ENCODE measurements at regions not wholly inside any gene's neighbourhood (a gene's known extent, or its start where the extent isn't known, plus 50 kb on each side); places are given as distances from the start of the nearest gene placed in this dataset.
A peak's percentile ranks its signal among the peaks of the same experiment; 100 is the strongest.

DNA sequence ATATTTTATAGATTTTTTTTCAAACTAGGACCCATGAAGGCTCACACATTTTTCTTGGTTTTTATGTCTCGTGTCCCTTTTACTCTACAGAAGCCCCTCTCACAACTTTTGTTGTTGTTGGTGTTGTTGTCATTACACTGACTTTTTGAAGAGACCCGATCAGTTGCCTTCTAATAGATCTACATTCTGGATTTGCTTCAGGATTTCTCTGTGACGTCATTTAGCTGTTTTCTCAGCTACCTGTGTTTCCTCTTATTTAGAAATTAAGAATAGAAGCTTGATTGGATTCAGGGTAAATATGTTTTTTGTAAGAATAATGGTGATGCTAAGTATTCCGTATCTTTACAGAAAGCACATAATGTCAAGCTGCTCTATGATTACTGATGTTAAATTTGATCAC, 213.3 kb upstream of the ZNF462 start:
- no peak for DNase-seq (ENCODE audit: low read depth, low spot score)
- Histone ChIP-seq H3K4me3 (ENCODE audit: insufficient read length, low read depth) (no peak overlapping the region), H3K4me1 (ENCODE audit: insufficient read depth, insufficient read length) (no peaks in the 10 kb centered on the region), H3K9me3 (ENCODE audit: insufficient read depth, low read length) (no peaks in the 10 kb centered on the region), H3K27me3 (ENCODE audit: insufficient read depth, insufficient read length) (no peaks in the 10 kb centered on the region), H3K9ac (ENCODE audit: insufficient read length, low read depth) (no peak overlapping the region), H3K36me3 (ENCODE audit: insufficient read depth, insufficient read length, low read length) (no peaks in the 10 kb centered on the region)
- TF ChIP-seq YY1 (IDR thresholded peaks at IDR 0.05; ENCODE audit: insufficient read depth, insufficient read length), result no peak
- TF ChIP-seq ZNF274 (IDR thresholded peaks at IDR 0.05; ENCODE audit: low read depth, low read length), result no peak

DNA sequence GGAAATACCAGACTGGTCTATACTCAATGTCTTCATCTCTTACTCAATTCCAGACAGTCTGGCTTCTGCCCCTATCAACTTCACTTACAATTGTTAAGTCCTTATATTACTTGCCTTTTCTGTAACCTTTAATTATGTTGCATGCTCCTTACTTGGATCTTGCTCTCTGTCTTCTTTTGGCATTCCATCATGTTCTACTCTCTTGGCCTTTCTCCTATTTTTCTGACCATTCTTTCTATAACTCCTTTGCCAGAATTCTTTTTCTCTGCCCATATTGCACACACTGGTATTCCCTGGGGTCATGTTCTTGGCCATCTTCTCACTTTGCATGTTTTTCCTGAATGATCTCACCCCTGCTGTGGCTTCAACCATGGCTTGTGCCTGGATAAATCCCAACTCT, 209.8 kb upstream of the ZNF462 start:
- Histone ChIP-seq H3K27me3 (ENCODE audit: insufficient read depth, insufficient read length) (no peaks in the 10 kb centered on the region), H3K9me3 (ENCODE audit: insufficient read depth, low read length) (no peaks in the 10 kb centered on the region), H3K4me3 (ENCODE audit: insufficient read length, low read depth) (no peak overlapping the region), H3K36me3 (ENCODE audit: insufficient read depth, insufficient read length, low read length) (no peaks in the 10 kb centered on the region), H3K9ac (ENCODE audit: insufficient read length, low read depth) (no peak overlapping the region), H3K4me1 (ENCODE audit: insufficient read depth, insufficient read length) (no peaks in the 10 kb centered on the region)
- TF ChIP-seq ZNF274 (IDR thresholded peaks at IDR 0.05; ENCODE audit: low read depth, low read length) (no peak), SUZ12 (IDR thresholded peaks at IDR 0.05; ENCODE audit: extremely low read depth, insufficient read depth, insufficient read length) (no peak), YY1 (IDR thresholded peaks at IDR 0.05; ENCODE audit: insufficient read depth, insufficient read length) (no peak)
- DNase-seq (ENCODE audit: low read depth, low spot score), result no peak

- no peak overlapping the region for H3K9ac ChIP-seq (ENCODE audit: insufficient read length, low read depth)
- H3K36me3 ChIP-seq (ENCODE audit: insufficient read depth, insufficient read length, low read length), result no peaks in the 10 kb centered on the region
- H3K27me3 ChIP-seq (ENCODE audit: insufficient read depth, insufficient read length), result no peaks in the 10 kb centered on the region
- no peak for DNase-seq (ENCODE audit: low read depth, low spot score)
- no peak for TF ChIP-seq SUZ12 (IDR thresholded peaks at IDR 0.05; ENCODE audit: extremely low read depth, insufficient read depth, insufficient read length)
- no peak for TF ChIP-seq ZNF274 (IDR thresholded peaks at IDR 0.05; ENCODE audit: low read depth, low read length)
- TF ChIP-seq YY1 (IDR thresholded peaks at IDR 0.05; ENCODE audit: insufficient read depth, insufficient read length), result no peak
- H3K9me3 ChIP-seq (ENCODE audit: insufficient read depth, low read length), result no peaks in the 10 kb centered on the region
- H3K4me1 ChIP-seq (ENCODE audit: insufficient read depth, insufficient read length), result no peaks in the 10 kb centered on the region
- H3K4me3 ChIP-seq (ENCODE audit: insufficient read length, low read depth), result no peak overlapping the region
These were observed 207.0 kb upstream of the ZNF462 start for GRCh38 chr9:106655966-106656365.

GRCh38 chr9:106657926-106658325, 205.0 kb upstream of the ZNF462 start:
- Histone ChIP-seq H3K9me3 (ENCODE audit: insufficient read depth, low read length) (no peaks in the 10 kb centered on the region), H3K4me1 (ENCODE audit: insufficient read depth, insufficient read length) (no peaks in the 10 kb centered on the region), H3K36me3 (ENCODE audit: insufficient read depth, insufficient read length, low read length) (no peaks in the 10 kb centered on the region), H3K9ac (ENCODE audit: insufficient read length, low read depth) (no peak overlapping the region), H3K27me3 (ENCODE audit: insufficient read depth, insufficient read length) (no peaks in the 10 kb centered on the region), H3K4me3 (ENCODE audit: insufficient read length, low read depth) (no peak overlapping the region)
- TF ChIP-seq SUZ12 (IDR thresholded peaks at IDR 0.05; ENCODE audit: extremely low read depth, insufficient read depth, insufficient read length) (no peak), ZNF274 (IDR thresholded peaks at IDR 0.05; ENCODE audit: low read depth, low read length) (no peak), YY1 (IDR thresholded peaks at IDR 0.05; ENCODE audit: insufficient read depth, insufficient read length) (no peak)
- no peak for DNase-seq (ENCODE audit: low read depth, low spot score)

GRCh38 chr9:106668534-106668933, 194.4 kb upstream of the ZNF462 start:
- Histone ChIP-seq H3K4me3 (ENCODE audit: insufficient read length, low read depth) (no peak overlapping the region), H3K27me3 (ENCODE audit: insufficient read depth, insufficient read length) (no peaks in the 10 kb centered on the region), H3K9me3 (ENCODE audit: insufficient read depth, low read length) (no peaks in the 10 kb centered on the region), H3K36me3 (ENCODE audit: insufficient read depth, insufficient read length, low read length) (no peaks in the 10 kb centered on the region), H3K4me1 (ENCODE audit: insufficient read depth, insufficient read length) (no peaks in the 10 kb centered on the region), H3K9ac (ENCODE audit: insufficient read length, low read depth) (no peak overlapping the region)
- TF ChIP-seq ZNF274 (IDR thresholded peaks at IDR 0.05; ENCODE audit: low read depth, low read length), result no peak
- TF ChIP-seq YY1 (IDR thresholded peaks at IDR 0.05; ENCODE audit: insufficient read depth, insufficient read length), result no peak
- no peak for TF ChIP-seq SUZ12 (IDR thresholded peaks at IDR 0.05; ENCODE audit: extremely low read depth, insufficient read depth, insufficient read length)
- peak; percentile 27 for DNase-seq (ENCODE audit: low read depth, low spot score)

DNA sequence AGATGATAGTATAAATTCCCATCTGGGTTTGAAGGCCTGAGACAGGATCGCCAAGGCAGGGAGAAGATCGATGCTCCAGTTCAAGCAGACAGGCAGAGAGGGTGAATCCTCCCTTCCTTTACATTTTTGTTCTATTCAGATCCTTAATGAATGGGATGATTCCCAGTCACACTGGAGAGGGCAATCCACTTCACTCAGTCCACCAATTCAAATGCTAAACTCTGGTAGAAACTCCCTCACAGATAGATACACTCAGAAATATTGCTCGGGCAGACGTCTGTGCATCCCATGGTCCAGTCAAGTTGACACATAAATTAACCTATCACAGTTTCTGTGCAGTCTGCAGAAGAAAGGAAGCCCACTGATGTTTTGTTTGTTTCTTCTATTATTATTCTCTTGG, 193.1 kb upstream of the ZNF462 start:
- no peaks in the 10 kb centered on the region for H3K9me3 ChIP-seq (ENCODE audit: insufficient read depth, low read length)
- no peak overlapping the region for H3K9ac ChIP-seq (ENCODE audit: insufficient read length, low read depth)
- DNase-seq (ENCODE audit: low read depth, low spot score), result no peak
- no peaks in the 10 kb centered on the region for H3K27me3 ChIP-seq (ENCODE audit: insufficient read depth, insufficient read length)
- no peak overlapping the region for H3K4me3 ChIP-seq (ENCODE audit: insufficient read length, low read depth)
- TF ChIP-seq SUZ12 (IDR thresholded peaks at IDR 0.05; ENCODE audit: extremely low read depth, insufficient read depth, insufficient read length), result no peak
- TF ChIP-seq YY1 (IDR thresholded peaks at IDR 0.05; ENCODE audit: insufficient read depth, insufficient read length), result no peak
- TF ChIP-seq ZNF274 (IDR thresholded peaks at IDR 0.05; ENCODE audit: low read depth, low read length), result no peak
- no peaks in the 10 kb centered on the region for H3K36me3 ChIP-seq (ENCODE audit: insufficient read depth, insufficient read length, low read length)
- H3K4me1 ChIP-seq (ENCODE audit: insufficient read depth, insufficient read length), result no peaks in the 10 kb centered on the region

DNA sequence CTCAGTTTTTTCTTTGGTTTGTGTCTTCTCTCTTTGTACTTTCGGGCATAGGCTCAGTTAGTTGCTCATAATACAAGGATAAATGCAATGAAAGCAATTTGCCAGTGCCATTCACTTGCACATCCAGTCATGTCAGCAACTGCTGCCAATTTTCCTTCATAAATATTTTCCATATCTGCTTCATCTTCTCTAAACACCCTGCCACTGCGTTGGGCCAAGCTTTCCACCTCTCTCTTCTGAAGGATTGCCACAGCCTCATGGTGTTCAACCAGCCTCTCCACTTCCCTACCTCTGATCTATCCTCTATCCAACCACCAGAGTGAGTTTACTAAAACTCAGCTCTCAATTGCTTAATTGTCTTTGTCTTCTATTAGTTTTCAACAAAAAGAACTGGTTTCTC, 192.5 kb upstream of the ZNF462 start:
- Histone ChIP-seq H3K4me1 (ENCODE audit: insufficient read depth, insufficient read length) (no peaks in the 10 kb centered on the region), H3K9me3 (ENCODE audit: insufficient read depth, low read length) (no peaks in the 10 kb centered on the region), H3K4me3 (ENCODE audit: insufficient read length, low read depth) (no peak overlapping the region), H3K36me3 (ENCODE audit: insufficient read depth, insufficient read length, low read length) (no peaks in the 10 kb centered on the region), H3K9ac (ENCODE audit: insufficient read length, low read depth) (no peak overlapping the region), H3K27me3 (ENCODE audit: insufficient read depth, insufficient read length) (no peaks in the 10 kb centered on the region)
- no peak for TF ChIP-seq YY1 (IDR thresholded peaks at IDR 0.05; ENCODE audit: insufficient read depth, insufficient read length)
- no peak for TF ChIP-seq SUZ12 (IDR thresholded peaks at IDR 0.05; ENCODE audit: extremely low read depth, insufficient read depth, insufficient read length)
- no peak for TF ChIP-seq ZNF274 (IDR thresholded peaks at IDR 0.05; ENCODE audit: low read depth, low read length)
- DNase-seq (ENCODE audit: low read depth, low spot score), result no peak

GRCh38 chr9:106675780-106676179, 187.2 kb upstream of the ZNF462 start:
- H3K9ac ChIP-seq (ENCODE audit: insufficient read length, low read depth), result no peak overlapping the region
- H3K4me3 ChIP-seq (ENCODE audit: insufficient read length, low read depth), result no peak overlapping the region
- TF ChIP-seq YY1 (IDR thresholded peaks at IDR 0.05; ENCODE audit: insufficient read depth, insufficient read length), result no peak
- no peak for TF ChIP-seq SUZ12 (IDR thresholded peaks at IDR 0.05; ENCODE audit: extremely low read depth, insufficient read depth, insufficient read length)
- no peak for TF ChIP-seq ZNF274 (IDR thresholded peaks at IDR 0.05; ENCODE audit: low read depth, low read length)
- H3K4me1 ChIP-seq (ENCODE audit: insufficient read depth, insufficient read length), result no peaks in the 10 kb centered on the region
- H3K27me3 ChIP-seq (ENCODE audit: insufficient read depth, insufficient read length), result no peaks in the 10 kb centered on the region
- no peak for DNase-seq (ENCODE audit: low read depth, low spot score)
- no peaks in the 10 kb centered on the region for H3K36me3 ChIP-seq (ENCODE audit: insufficient read depth, insufficient read length, low read length)
- H3K9me3 ChIP-seq (ENCODE audit: insufficient read depth, low read length), result no peaks in the 10 kb centered on the region
